Astrocyte (in vitro differentiated cells and primary cell): ENCODE measurements at regions not wholly inside any gene's neighbourhood (a gene's known extent, or its start where the extent isn't known, plus 50 kb on each side); places are given as distances from the start of the nearest gene placed in this dataset.

Source experiments
- EZH2 ChIP-seq: IDR thresholded peaks from 2 replicates; pipeline ENCODE4 v1.6.1; 2012; ENCODE audit warnings: mild to moderate bottlenecking, low read length, inconsistent platforms; ENCODE audit not compliant: insufficient read depth
- TF ChIP-seq, protein P1 (sequence below): IDR thresholded peaks from 2 replicates; pipeline ENCODE4 v1.5.1; 2011; ENCODE audit warnings: low read depth, mild to moderate bottlenecking, inconsistent platforms, low read length, moderate library complexity; ENCODE audit not compliant: insufficient read depth

DNA sequence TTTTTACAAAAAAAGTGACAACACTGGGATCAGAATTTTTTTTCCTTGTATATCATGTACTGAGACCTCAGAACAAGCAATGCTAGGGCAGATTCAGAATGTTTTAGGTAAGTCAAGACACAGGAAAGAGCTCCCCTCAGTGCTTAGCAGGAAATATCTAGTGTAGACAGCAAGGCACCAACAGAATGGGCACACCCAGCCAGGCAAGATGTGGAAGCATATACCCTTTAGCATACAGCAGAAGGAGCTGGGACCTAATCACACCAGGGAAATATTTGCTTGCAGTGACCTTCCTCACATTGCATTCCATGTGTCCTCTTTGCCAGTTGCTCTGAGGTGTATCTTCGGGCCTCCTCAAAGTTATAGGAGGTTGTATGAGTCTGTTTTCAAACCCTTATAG lies 497.6 kb upstream of the LRRN3 start:
- TF ChIP-seq, protein P1, sequence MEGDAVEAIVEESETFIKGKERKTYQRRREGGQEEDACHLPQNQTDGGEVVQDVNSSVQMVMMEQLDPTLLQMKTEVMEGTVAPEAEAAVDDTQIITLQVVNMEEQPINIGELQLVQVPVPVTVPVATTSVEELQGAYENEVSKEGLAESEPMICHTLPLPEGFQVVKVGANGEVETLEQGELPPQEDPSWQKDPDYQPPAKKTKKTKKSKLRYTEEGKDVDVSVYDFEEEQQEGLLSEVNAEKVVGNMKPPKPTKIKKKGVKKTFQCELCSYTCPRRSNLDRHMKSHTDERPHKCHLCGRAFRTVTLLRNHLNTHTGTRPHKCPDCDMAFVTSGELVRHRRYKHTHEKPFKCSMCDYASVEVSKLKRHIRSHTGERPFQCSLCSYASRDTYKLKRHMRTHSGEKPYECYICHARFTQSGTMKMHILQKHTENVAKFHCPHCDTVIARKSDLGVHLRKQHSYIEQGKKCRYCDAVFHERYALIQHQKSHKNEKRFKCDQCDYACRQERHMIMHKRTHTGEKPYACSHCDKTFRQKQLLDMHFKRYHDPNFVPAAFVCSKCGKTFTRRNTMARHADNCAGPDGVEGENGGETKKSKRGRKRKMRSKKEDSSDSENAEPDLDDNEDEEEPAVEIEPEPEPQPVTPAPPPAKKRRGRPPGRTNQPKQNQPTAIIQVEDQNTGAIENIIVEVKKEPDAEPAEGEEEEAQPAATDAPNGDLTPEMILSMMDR, result no peak
- TF ChIP-seq EZH2, result no peak
